Neural progenitor cell (in vitro differentiated cells): ENCODE measurements at regions not wholly inside any gene's neighbourhood (a gene's known extent, or its start where the extent isn't known, plus 50 kb on each side); places are given as distances from the start of the nearest gene placed in this dataset.

ENCODE experiments used
- CTCF ChIP-seq: fragments of 200-600 bp; sonication (generic); IDR thresholded peaks from 2 replicates; pipeline ENCODE4 v1.5.1; 2017; ENCODE audit warnings: antibody characterized with exemption, mild to moderate bottlenecking
- EZH2 ChIP-seq: fragments of 200-600 bp; sonication (generic); IDR thresholded peaks from 2 replicates; pipeline ENCODE4 v1.6.1; 2017; ENCODE audit warnings: antibody characterized with exemption, mild to moderate bottlenecking, moderate library complexity

GRCh38 chr2:45152691-45153090, 143.4 kb upstream of the SIX2 start:
- TF ChIP-seq CTCF (no peak), EZH2 (no peak)
